GM21825 (cell line): ENCODE measurements at regions not wholly inside any gene's neighbourhood (a gene's known extent, or its start where the extent isn't known, plus 50 kb on each side); places are given as distances from the start of the nearest gene placed in this dataset.

ENCODE experiments used
- ATAC-seq: cut with Tn5 transposase; IDR thresholded peaks from one replicate; pipeline ENCODE4 v1.9.1; 2021; ENCODE audit warnings: mild to moderate bottlenecking, moderate library complexity; ENCODE audit not compliant: unreplicated experiment

DNA sequence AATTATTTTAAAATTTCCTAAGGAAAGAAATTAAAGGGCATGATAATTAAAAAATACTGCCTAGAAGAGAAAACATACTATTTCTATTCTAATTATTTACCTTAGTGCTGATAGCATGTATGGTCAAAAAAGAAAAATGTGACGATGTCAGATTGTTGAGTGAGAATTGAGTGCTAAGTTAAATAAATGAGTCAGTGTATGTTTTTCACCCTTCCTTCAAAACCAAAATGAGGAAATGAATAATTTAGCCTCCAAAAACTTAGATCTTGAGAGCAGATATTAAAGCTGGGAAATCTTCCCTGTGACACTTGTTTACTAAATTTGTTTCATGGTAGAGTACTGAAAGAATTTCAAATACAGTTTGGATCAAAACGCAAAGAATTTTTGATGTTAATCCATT, 58.6 kb upstream of the NYAP2 start:
- ATAC-seq = no peak

DNA sequence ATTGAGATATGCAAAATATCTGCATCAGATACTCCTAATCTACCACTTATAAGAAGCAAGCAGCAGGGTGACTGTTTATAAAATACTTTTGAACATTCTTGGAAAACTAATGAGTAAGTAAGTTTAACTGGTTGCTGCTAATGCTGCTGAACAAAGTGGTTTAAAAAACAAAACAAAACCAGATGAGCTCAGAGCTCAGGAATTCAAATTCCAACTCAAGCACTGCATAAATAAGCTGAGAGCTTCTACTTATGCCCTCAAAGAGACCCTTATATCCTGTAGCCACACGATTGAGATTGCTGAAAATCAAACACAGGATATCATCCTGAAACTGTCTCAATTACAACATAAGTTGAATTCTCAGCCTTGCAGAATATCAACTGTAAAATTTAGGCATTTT, 62.3 kb upstream of the NYAP2 start:
- ATAC-seq = no peak

DNA sequence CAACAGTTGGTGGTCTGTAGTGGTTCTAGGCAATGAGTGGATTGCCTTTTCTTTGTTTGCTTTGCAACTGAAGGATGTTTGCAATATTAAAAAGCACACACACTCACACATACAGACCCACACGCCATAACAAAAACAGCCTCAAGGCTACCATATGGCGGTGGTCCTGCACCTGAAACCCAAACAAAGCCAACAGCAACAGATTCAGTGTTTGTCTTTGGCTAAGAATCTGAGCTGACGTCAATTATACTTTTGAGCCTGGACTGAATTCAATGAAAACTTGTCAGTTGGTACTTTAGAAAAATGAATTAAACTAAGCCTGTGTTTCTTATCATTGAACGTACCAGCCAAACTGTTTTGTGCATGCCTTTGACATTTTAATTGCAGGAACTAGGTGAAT, 65.0 kb upstream of the NYAP2 start:
- ATAC-seq = no peak

DNA sequence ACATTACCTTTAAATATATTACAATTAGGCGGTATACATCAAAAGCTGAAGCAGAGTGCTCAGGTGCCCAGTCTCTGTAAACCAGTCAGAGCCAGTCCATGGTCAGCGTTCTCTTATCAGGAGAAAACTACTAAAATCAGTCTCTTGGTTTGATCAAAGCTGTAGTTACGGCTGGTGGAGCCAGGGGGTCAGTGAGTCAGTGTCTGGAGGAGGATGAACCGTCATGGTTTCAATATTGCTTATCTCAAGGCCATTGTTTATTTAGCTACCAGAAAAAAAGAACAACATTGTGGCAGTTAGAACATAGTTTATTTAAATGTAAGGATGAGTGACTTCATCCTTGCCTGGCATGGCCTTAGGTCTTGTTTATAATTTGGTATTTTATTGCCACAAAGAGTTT, 71.3 kb upstream of the NYAP2 start:
- no peak for ATAC-seq

DNA sequence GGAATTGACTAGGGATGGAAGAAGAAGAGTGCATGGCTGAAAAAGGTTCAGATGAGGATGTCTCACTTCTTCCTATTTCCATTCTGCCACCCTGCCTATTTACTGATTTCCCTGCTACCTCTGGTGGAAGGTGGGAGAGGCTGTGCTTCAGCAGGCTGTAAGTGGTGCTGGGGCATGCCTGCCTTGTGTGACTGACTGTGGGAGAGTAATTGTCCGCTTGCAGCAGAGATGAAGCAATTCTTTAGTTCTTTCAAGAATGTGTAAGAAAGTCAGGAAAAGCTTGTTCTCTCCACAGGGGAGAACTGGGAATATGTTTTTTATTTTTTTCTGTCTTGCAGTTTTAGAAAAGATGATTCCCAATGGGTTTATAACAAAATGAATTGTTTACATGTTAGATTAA, 72.5 kb upstream of the NYAP2 start:
- no peak for ATAC-seq

DNA sequence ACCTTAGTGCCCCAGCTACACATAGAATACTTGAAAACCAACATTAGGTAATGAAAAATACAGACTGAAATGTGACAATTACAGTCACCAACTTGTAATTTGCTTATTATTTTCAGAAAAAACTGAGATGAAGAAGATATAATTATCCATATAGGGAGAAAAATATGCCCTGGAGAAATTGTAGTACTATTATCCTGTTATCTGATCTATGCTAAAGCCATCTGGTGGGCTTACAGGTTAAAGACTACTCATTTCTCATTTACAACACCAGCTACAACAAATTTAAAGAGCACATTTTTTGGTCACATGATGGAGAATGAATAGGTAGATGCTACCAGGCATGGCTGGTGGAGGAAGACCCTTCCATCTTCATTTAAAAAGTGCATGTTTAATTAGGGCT, 79.6 kb upstream of the NYAP2 start:
- ATAC-seq = no peak

DNA sequence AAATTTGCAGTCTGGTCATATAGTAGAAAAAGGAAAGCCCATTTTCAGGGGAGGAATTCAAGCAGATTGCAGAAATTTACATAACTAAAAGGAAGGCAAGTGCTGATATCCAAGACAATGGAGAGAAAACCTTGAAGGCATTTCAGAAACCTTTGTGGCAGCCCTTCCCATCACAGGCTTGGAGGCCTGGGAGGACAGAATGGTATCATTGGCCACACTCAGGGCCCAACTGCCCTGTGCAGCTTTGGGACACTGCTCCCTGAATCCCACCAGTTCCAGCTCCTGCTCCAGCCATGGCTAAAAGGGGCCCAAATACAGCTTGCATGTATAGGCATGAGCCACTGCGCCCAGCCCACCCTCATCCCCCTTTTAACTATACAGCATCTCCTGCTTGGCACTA, 81.1 kb upstream of the NYAP2 start:
- no peak for ATAC-seq

DNA sequence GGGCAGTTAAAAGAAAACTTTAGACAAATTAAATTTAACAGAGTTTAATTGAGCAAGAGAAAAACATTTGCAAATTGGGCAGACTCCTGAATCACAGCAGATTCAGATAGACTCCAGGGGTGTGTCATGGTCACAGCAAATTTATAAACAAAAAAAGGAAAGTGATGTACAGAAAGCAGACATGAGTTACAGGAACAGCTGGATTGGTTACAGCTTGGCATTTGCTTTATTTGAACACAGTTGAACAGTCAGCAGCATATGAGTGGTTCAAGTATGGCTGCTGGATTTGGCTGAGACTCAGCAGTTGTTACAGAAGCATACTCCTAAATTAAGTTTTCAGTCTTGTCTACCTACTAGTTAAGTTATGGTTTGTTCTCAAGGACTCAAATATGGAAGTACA, 82.3 kb upstream of the NYAP2 start:
- ATAC-seq = no peak

DNA sequence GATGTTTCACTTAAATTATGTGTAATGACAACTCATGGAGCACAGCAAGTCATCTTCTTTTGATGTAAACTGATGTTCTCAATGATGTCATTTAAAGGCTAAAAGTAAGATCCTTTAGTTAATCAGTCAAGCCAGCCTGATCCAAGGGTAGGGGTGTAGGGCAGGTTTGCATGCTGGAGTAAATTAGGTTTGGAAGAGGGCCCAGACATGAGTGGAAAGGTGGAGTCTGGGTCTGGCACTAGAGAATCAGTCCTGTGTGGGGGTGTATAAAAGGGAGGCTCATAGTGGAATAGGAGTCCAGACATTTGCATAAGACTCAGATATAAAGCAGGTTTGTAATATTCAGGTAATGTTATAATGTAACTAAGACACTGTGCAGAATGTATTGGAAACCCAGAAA, 88.8 kb upstream of the NYAP2 start:
- no peak for ATAC-seq

DNA sequence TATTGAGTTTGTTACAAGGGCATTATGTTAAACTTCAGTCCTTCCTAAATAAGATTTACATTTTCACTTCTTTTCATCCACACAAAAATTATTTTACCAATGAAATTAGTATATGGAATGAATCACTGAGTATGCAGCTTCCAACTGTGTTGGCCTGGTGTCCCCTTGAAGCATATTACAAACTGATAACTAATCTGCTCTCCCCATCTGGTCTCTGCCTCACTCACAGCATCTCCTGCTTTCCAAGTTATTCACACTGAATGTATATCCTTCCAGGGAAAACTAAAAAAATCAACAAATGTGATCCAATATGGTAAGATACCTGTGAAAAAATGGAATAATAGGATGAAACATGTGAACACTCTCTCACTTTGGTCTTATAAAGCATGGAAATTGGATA, 90.0 kb upstream of the NYAP2 start:
- ATAC-seq = no peak

DNA sequence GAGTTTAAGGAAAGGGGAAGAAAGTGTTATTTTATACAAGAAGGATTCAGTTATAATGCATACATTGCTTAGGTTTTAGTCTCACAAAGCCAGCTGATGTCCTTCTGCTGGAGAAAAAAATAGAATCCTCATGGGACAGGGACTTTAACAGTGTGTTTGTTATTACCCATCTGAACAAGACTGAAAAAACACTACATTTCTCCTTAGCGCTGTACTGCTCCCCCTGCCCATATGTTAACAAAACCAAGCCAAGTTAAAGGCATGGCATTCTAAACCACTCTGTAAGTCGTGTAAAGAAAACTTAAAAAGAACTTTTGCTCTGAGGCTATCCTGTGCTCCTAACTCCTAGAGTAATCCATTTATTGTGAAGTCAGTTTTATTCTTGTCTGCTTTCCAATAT, 102.6 kb upstream of the NYAP2 start:
- no peak for ATAC-seq

DNA sequence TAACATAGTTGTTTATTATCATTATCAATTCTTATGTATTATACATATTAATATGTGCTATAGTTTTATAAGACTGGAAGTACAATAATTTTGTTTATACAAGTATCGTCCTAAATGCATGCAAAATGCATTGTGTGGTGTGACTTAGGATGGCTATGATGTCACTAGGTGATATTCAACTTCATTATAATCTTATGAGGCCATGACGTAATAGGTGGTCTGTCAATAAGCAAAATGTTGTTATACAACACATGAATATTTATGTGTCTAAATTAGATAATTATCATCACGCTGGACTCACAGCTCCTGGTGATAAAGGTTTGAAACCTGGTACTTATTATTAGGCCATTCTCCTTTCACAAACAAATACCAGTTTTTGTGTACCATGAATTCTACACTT, 104.4 kb upstream of the NYAP2 start:
- no peak for ATAC-seq

DNA sequence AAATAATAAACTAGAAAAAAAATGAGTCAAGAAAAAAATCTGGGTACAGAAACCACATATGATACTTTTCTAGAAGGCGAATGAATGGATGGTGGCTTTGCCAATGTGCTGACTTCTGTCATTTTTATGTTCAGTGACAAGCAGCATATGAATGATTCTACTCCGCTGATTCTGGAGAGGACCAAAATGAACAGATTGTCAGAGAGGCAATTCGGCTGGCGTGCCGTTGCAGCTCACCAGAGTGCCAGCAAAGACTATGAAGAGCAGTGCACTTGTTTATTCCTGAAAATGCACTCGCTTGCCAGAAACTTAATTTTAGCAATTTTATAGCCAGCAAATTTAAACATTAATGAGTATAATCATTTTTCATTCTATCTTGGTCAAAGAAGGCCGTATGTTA, 105.9 kb upstream of the NYAP2 start:
- no peak for ATAC-seq

DNA sequence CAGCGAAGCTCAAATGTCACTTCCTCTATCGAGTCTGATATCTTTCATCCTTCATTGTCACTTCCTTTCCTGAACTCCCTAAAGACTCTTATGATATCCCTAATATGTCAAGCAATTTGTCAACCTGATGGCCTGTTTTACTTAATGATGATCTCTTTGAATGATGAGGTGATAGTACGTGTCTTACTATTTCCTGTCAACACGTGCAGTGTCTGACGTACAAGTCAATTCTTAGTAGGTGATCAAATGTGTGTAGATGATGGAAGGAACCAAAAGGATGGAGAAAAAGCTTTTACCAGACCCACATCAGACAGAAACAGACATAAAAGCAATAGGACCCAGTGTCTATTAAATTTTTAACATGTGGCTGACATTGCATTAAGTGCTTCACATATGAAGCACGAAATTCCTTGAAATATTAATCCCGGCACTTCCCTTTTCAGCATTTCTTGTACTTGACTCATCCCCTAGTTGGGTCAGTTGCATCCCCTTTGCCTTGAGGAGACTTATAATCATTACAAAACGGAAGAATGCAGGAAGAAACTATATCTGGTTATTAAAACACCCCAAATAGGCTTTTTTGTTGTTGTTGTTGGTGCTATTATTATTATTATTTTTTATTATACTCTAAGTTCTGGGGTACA, 108.6 kb upstream of the NYAP2 start:
- no peak for ATAC-seq

DNA sequence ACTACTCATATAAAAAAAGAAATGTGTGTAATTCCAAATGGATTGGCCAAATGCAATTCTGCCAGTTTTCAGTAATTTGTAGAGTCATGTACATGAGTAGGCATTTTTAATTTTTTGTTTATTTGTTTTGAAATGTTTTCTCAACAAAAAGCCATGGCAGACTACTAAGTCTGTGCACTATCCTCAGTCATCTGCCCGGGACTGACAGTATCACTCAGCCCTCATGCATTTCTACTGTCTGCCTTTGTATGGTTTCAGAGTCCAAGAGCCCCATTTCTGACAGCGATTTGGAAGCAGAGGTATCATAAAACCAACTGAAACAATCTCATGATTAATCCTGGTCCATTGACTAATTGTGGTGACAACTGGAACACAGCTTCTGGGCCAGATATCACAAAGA, 109.9 kb upstream of the NYAP2 start:
- no peak for ATAC-seq

DNA sequence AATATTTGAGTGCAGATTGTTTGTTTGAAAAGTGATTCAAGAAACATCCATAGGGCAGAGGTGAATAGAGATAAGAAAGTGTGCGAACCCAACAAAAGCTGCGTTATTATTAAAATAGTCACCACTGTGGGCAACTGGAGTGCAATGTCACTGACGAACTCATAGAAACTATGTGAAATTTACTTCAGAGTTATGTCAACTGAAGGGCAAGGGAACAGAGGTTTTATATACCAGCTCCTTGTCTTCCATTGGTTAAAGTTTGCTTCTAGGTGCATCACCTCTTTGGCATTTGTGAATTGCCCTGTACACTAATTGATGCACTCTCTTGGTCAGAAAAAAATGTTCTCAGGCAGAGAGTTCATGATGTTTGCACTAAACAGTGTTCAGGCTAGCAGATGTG, 110.5 kb upstream of the NYAP2 start:
- ATAC-seq = no peak

DNA sequence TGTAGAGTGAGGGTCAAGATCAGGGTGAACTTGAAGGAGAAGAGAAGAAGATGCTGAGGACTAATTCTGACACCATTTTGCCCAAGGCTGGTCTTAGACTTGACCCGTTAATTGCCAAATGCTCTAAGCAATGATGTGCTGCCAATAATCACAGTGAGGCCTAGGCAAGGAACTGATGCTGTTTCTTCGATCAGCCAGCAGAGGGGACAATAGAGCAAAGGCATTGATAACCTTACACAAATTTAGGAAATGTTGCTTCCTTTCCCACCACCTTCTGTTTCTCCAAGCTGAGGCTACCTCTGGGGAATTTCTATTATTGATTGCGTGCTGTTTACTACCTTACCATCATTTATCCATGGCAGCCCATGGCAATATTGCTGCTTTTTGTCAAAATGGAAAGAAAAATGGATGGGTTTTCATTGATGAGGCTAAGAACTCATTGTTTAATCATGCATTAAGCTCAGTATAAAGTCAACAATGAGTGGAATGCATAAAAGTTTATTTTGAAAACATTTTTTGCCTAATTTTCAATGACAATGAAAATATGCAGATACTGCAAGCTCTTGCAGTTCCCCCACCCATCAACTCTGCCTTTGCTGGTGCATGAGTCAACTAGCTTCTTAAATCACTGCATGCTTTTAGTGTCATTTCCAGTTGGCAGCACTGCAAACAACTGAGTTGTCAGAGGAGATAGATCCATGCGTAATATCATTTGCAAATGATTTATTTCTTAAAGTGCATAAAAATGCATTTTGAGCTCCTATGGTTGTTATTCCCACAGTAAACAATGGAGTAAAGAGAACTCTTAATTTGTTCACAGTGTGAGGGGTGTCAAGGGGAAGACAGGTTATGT, 116.4 kb upstream of the NYAP2 start:
- peak; percentile 77 for ATAC-seq

DNA sequence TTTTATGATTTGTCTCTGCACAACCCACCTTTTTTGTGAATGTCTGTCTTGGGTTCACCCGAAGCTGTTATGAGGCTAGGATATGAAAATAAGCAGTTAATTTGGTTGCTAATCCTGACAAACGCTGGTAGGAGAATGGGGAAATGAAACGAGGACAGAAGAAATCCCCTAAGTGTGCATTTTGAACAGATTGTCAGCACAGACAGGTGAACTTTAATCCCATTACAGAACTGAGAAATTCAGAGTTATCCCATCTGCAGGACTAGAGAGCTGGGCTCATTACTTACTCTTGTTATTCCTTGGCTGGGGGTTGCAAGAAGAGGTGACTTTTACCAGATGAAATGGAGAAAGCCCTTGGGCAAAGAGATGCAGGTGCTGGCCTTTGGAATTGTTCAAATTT, 123.3 kb upstream of the NYAP2 start:
- peak; percentile 88 for ATAC-seq

DNA sequence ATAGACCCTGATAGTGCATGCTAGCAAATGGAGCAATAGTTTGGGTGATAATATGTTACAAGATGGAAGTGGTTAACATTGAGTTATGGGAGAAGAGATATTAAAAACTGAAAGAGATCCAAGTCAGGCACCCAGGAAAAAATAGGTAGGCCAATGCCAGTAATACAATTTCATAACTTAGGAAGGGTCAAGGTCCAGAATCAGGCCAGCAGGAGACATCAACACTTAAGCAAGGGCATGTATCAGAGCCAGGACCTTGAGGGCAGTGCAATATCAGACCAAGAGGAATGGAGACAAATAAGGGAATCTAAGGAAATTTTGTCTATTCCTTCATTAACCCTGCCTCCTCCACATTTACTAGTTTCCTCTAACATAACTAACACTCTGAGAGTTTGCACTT, 124.1 kb upstream of the NYAP2 start:
- no peak for ATAC-seq

DNA sequence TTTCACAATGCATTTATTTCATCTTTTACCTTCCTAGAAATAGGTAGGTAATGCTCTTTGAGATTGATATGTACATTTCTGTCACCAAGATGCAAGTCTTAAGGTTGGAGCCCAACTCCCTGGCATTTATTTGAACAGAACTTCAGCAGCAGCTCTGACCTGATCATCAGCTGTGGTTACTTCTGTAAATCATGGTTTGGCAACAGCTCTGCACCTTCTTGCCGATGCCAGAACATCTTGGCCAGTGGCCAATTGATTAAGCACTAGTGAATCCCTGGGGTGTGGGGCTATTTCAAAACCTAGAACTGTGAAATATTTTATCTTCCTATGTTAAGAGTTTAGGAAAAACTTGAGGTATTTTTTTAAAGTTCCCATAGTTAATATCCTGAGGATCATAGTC, 124.8 kb upstream of the NYAP2 start:
- peak; percentile 23 for ATAC-seq

DNA sequence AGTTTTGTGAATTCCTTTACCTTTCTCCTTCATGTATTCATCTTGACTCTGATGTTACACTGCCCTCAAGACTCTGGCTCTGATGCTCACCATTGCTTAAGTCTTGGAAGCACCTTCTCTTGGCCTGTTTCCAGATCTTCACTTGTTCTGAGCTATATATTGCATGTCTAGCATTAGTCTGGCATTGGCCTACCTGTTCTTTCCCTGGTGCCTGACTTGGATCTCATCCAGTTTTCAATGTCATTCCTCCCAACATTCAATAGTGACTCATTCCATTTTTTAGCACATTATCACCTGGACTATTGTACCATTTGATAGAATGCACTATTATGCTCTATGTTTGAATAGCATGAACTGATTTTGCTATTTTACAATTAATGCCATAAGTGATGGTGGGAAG, 127.3 kb upstream of the NYAP2 start:
- ATAC-seq = no peak

DNA sequence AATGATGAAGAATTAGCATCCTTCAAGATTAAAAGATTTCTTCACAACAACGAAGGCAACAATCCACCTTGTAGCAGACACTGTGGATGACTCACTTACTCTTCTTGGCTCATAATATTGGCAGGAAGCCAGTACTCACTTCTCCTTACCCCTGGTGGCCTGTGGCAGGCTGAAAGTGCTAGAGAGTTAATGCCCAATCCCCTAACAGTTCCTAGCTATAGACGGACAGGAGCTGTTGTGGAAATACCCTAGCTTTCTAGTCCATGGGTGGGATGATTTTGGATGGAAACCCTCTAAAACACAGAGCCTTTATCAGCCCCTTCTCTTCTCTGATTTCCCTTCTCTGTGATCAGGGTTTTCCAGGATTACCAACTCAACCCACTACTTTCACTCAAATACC, 128.6 kb upstream of the NYAP2 start:
- ATAC-seq = peak; percentile 100

DNA sequence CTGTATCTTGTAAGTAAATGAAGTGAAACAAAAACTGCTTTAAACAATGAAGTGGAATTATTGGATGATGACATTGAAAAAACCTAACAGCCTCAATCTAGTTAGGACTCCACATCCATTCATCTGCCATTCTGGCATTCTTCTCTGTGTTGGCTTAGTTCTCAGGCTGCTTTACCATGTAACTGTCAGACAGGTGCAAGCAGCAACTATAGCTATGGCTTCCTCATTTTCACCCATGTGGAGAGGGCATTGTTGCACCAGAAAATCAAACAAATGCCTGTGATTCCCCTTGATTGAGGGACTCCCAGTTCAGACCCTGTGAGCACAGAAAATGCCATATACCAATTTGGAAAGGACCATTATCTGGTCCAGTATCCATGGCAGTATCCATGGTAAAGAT, 129.5 kb upstream of the NYAP2 start:
- no peak for ATAC-seq
